Vagina (tissue), 2 donors: ENCODE measurements at regions not wholly inside any gene's neighbourhood (a gene's known extent, or its start where the extent isn't known, plus 50 kb on each side); places are given as distances from the start of the nearest gene placed in this dataset.

Experiments
- DNase-seq, 2 donors: peaks; one replicate each; pipeline ENCODE4 v3.0.0-alpha.2; 2017; ENCODE audit errors: extremely low spot score in 2 of 2
- H3K27ac ChIP-seq: fragments of 200-600 bp; sonication (generic); one replicate; pipeline ENCODE4 v1.5.1; 2019
- H3K27me3 ChIP-seq: fragments of 200-600 bp; sonication (generic); one replicate; pipeline ENCODE4 v1.5.1; 2019
- H3K36me3 ChIP-seq, 2 donors: fragments of 200-600 bp; sonication (generic); one replicate each; pipeline ENCODE4 v1.5.1; 2017 to 2019
- H3K4me1 ChIP-seq: fragments of 200-600 bp; sonication (generic); one replicate; pipeline ENCODE4 v1.5.1; 2019
- H3K4me3 ChIP-seq, 2 donors: fragments of 200-600 bp; sonication (generic); 1 replicate in 1 of 2; 2 replicates in 1 of 2; pipeline ENCODE4 v1.5.1; 2016 to 2019
- H3K9me3 ChIP-seq: fragments of 200-600 bp; sonication (generic); one replicate; pipeline ENCODE4 v1.5.1; 2019
- CTCF ChIP-seq, 3 experiments: fragments of 450-650 bp in 2 of 3; fragments of 200-600 bp in 1 of 3; sonication (generic) in 1 of 3; IDR thresholded peaks; one replicate each; pipeline ENCODE4 v1.5.1; 2017 to 2019; ENCODE audit warnings: antibody characterized with exemption in 3 of 3, mild to moderate bottlenecking in 2 of 3, moderate library complexity in 2 of 3
- POLR2A ChIP-seq, 2 donors: fragments of 450-650 bp; IDR thresholded peaks; one replicate each; pipeline ENCODE4 v1.6.1; 2017; ENCODE audit warnings: antibody characterized with exemption in 2 of 2, mild to moderate bottlenecking in 2 of 2, moderate library complexity in 2 of 2
- POLR2AphosphoS5 ChIP-seq, 2 donors: sonication (generic); formaldehyde crosslinking; IDR thresholded peaks; one replicate each; pipeline ENCODE4 v1.9.0; 2017; ENCODE audit warnings: antibody characterized with exemption in 2 of 2, mild to moderate bottlenecking in 2 of 2, low read depth in 1 of 2; ENCODE audit not compliant: insufficient read depth in 1 of 2
- intact Hi-C: fragments of 100-400 bp; cut with DNase I; formaldehyde crosslinking; loops from one replicate; pipeline ENCODE4 v1.15.1; 2023

GRCh38 chr5:166834246-166834645 is 1457.2 kb upstream of the WWC1 start:
- no peak for TF ChIP-seq POLR2AphosphoS5 (IDR thresholded peaks at IDR 0.05; ENCODE audit: insufficient read depth in 1 of 2, low read depth in 1 of 2)
- no peak for TF ChIP-seq CTCF (IDR thresholded peaks at IDR 0.05)
- no peak for TF ChIP-seq POLR2A (IDR thresholded peaks at IDR 0.05)
- Histone ChIP-seq H3K27me3 (no peaks in the 10 kb centered on the region), H3K36me3 (no peaks in the 10 kb centered on the region), H3K4me1 (no peaks in the 10 kb centered on the region), H3K9me3 (no peaks in the 10 kb centered on the region), H3K27ac (no peak overlapping the region), H3K4me3 (no peak overlapping the region)
- intact Hi-C loops, result loop anchor here (5.0 kb wide), 1 partner anchor 1122 kb away; no protein-coding TSS in a partner anchor
- no peak for DNase-seq

DNA sequence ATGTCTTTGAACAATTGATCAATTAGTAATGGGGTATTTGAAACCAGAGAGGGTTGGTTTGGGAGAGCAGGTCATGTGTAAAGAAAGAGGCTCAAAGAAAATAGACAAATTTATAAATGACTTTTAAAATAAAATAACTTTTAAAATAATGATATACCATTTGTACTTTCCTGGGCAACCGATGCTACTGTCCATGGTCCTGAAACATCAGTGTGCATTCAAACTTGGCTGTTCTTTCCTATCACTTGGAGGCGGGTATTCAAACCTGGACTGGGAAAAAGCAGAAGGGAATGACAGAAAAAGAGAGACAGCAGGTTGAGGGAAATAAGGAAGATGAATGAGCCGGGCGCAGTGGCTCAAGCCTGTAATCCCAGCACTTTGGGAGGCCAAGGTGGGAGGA is 1446.4 kb upstream of the WWC1 start:
- no peak overlapping the region for H3K4me3 ChIP-seq
- no peaks in the 10 kb centered on the region for H3K9me3 ChIP-seq
- no peaks in the 10 kb centered on the region for H3K36me3 ChIP-seq
- intact Hi-C loops, result no loop called here
- no peaks in the 10 kb centered on the region for H3K27me3 ChIP-seq
- no peak overlapping the region for H3K27ac ChIP-seq
- H3K4me1 ChIP-seq, result no peaks in the 10 kb centered on the region
- DNase-seq, result no peak
- TF ChIP-seq CTCF (IDR thresholded peaks at IDR 0.05) (no peak), POLR2AphosphoS5 (IDR thresholded peaks at IDR 0.05; ENCODE audit: insufficient read depth in 1 of 2, low read depth in 1 of 2) (no peak), POLR2A (IDR thresholded peaks at IDR 0.05) (no peak)

GRCh38 chr5:166856791-166857190 is 1434.7 kb upstream of the WWC1 start:
- intact Hi-C loops, result no loop called here
- Histone ChIP-seq H3K4me1 (no peaks in the 10 kb centered on the region), H3K4me3 (no peak overlapping the region), H3K27ac (no peak overlapping the region), H3K36me3 (no peaks in the 10 kb centered on the region), H3K27me3 (no peaks in the 10 kb centered on the region), H3K9me3 (no peaks in the 10 kb centered on the region)
- no peak for DNase-seq
- TF ChIP-seq POLR2A (IDR thresholded peaks at IDR 0.05) (no peak), POLR2AphosphoS5 (IDR thresholded peaks at IDR 0.05; ENCODE audit: insufficient read depth in 1 of 2, low read depth in 1 of 2) (no peak), CTCF (IDR thresholded peaks at IDR 0.05) (no peak)

- Histone ChIP-seq H3K27ac (no peak overlapping the region), H3K4me1 (no peaks in the 10 kb centered on the region), H3K27me3 (no peaks in the 10 kb centered on the region), H3K4me3 (no peak overlapping the region), H3K36me3 (no peaks in the 10 kb centered on the region), H3K9me3 (no peaks in the 10 kb centered on the region)
- intact Hi-C loops, result no loop called here
- DNase-seq, result no peak
- TF ChIP-seq POLR2AphosphoS5 (IDR thresholded peaks at IDR 0.05; ENCODE audit: insufficient read depth in 1 of 2, low read depth in 1 of 2) (no peak), CTCF (IDR thresholded peaks at IDR 0.05) (no peak), POLR2A (IDR thresholded peaks at IDR 0.05) (no peak)
These were observed 1431.0 kb upstream of the WWC1 start for GRCh38 chr5:166860426-166860825.

GRCh38 chr5:166862581-166862980 is 1428.9 kb upstream of the WWC1 start:
- Histone ChIP-seq H3K4me1 (no peaks in the 10 kb centered on the region), H3K4me3 (no peak overlapping the region), H3K9me3 (no peaks in the 10 kb centered on the region), H3K36me3 (no peaks in the 10 kb centered on the region), H3K27me3 (no peaks in the 10 kb centered on the region), H3K27ac (no peak overlapping the region)
- no peak for DNase-seq
- intact Hi-C loops, result no loop called here
- TF ChIP-seq POLR2A (IDR thresholded peaks at IDR 0.05) (no peak), POLR2AphosphoS5 (IDR thresholded peaks at IDR 0.05; ENCODE audit: insufficient read depth in 1 of 2, low read depth in 1 of 2) (no peak), CTCF (IDR thresholded peaks at IDR 0.05) (no peak)
